NAMALWA (cell line): ENCODE measurements at regions not wholly inside any gene's neighbourhood (a gene's known extent, or its start where the extent isn't known, plus 50 kb on each side); places are given as distances from the start of the nearest gene placed in this dataset.

Source experiments
- DNase-seq: peaks from one replicate; pipeline ENCODE4 v3.0.0-alpha.2; 2015; ENCODE audit warnings: low spot score

DNA sequence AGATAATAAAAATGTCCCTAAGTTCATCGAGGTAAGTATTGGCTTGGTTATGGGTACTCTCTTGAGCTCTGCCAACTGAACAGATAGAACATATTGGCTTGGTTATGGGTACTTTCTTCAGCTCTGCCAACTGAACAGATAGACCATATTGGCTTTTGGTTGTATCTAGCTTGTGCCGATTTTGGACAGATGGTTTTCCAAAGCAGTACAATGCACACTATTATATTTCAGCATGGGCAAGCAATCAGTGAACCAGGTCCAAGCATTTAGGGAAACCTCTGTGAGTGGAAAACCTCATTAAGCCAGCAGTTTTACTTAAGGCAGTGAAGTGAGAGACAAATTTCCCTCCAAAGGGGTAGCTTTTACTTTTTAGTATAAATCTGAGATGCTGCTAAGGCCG is 1440.5 kb upstream of the SPRY2 start:
- no peak for DNase-seq

DNA sequence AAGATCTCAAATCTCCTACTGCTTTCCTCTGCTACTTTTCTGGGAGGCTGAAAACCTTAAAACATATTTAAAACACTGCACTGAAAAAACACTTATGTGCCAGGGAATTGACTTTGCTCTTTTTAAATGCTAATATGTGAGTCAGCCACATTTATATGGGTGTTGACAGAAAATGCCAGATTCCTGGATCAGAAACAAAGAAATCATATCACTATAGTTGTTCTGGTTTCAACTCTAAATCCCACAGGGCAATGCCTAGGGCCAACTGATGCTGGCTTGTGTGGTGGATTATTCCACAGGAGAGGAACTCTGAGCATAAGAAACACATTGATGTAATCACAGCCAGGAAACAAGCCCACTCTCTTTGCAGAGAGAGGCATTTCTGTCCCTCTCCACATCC is 1439.0 kb upstream of the SPRY2 start:
- DNase-seq: no peak

DNA sequence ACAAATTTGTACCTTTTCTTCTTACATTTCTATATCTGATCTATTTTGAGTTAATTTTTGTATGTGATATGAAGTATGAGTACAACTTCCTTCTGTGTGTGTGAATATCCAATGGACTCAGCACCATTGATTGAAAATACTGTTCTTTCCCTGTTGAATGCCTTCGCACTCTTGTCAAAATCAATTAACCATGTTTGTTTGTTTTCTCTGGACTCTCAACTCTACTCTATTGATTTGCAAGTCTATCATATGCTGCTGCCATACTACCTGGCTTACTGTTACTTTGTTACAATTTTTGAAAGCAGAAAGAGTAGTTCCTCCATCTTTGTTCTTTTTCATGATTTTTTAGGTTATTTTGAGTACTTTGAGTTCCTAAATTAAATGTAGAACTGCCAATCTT is 1437.4 kb upstream of the SPRY2 start:
- DNase-seq: no peak

DNA sequence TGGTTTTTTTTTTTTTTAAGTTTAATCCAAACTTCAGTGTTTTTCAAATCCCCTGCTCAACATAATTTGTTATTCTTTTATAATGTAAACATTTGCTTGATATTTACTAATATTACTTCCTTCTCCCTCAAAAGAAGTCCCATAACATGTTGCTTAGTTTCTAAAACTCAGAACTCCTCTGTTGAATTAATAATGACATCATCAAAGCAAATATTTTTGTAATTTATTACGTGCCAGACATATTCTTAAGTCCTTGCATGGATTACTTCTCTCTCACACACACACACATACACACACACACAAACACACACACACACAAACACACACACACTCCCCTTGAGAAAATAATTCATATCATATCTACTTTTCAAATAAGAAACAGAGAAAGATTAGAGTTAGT is 1432.3 kb upstream of the SPRY2 start:
- no peak for DNase-seq

DNA sequence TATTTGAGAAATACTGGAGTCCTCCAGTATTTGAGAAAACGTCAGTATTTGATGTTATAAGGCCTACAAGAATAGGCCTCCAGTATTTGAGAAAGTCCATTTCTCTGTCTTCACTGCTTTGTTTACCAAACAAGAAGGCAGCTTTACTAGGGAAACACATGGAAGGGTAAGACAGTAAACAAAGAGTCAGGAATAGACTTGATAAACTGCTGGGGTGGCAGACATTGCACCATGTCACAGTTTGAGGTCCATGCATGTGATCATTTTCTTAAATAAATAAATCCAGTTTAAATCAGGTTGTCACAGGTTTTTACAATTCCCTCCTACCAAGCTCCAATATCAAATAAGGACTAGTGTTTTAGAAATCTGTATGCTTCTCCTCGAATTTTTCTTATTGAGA is 1431.0 kb upstream of the SPRY2 start:
- DNase-seq: no peak

DNA sequence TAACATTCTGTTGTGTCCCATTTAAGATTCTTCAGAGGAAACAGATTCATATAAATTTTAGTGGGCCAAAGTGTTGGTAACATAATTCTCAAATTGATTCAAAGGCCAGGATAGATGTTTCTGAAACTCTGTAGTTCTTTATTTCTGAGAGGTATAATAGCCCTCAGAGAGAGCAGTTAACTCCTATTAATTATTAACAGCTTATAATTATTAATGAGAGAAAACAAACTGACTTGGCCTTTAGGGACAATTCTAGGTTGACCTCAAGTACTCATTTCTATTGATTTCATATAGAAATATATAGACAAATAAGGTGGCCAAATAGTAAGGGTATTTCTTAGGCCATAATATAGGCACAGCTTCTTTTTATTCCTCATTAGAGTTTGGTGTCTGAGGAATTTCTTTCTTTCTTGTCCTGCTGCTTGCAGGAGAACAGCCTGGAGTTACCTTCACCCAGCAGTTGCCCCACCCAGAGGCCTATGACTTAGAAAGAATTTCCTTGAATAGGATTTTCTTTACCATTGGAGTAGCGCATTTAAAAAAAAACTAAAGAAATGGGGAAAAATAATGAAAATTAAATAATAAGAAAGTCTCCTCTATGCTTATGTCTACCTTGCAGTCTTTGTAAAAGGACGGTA is 1430.1 kb upstream of the SPRY2 start:
- no peak for DNase-seq

DNA sequence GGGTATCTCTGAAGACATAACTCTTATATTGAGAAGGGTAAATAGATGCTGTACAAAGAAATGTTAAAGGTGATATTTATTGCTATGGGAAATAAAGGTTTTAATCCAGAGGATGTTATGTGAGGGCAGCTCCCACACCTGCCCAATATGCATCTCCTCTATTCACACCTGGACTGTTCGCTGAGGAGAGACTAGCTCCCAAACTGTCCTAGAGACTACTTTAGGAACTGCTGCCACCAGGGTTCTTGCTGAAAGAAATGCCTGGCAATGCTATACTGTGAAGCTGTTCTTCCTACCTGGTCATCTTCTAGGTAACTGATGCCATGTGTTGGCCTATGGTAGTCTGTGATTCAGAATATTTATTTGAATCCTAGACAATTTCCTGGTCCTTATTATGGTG is 1421.5 kb upstream of the SPRY2 start:
- no peak for DNase-seq

DNA sequence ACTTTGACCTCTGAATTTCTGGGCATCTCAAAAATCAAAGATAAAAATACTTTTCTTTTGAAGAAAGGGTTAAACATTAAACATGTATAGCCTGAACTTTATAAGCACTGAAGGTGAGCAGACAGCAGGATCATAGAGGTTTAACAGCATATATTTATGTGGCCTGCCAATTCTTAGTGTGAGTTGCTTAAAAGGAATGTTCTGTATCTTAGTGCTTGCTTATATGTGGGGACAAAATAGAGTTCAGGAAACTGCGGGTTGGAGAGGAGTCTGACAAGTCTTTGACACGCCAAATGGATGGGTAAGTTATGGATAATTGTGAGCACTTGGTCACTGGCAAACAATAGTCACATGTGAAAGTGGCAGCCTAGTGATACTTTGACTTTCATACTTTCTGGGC is 1419.4 kb upstream of the SPRY2 start:
- DNase-seq: no peak

DNA sequence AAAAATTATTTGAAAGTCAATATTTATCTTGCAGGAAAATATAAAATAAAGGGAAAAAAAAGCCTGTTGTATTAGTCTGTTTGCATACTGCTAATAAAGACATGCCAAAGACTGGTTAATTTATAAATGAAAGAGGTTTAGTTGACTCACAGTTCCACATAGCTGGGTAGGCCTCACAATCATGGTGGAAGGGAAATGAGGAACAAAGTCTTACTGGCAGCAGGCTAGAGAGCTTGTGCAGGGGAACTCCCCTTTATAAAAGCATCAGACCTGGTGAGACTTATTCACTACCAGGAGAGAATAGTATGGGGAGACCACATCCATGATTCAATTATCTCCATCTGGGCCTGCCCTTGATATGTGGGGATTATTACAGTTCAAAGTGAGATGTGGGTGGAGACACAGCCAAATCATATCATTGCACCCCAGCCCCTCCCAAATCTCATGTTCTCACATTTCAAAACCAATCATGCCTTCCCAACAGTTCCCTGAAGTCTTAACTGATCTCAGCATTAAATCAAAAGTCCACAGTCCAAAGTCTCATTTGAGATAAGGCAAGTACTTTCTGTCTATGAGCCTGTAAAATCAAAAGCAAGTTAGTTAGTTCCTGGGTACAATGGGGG is 1416.5 kb upstream of the SPRY2 start:
- DNase-seq: no peak

DNA sequence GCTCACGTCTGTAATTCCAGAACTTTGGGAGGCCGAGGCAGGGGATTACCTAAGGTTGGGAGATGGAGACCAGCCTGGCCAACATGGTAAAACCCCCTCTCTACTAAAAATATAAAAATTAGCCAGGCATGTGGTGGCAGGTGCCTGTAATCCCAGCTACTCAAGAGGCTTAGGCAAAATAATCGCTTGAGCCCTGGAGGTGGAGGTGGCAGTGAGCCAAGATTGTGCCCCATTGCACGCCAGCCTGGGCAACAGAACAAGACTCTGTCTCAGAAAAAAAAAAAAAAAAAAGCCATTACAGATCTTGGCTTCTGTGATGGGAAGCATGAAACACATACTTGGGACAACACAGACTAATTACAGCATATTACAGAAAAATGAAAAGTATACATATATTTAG is 1404.5 kb upstream of the SPRY2 start:
- no peak for DNase-seq

DNA sequence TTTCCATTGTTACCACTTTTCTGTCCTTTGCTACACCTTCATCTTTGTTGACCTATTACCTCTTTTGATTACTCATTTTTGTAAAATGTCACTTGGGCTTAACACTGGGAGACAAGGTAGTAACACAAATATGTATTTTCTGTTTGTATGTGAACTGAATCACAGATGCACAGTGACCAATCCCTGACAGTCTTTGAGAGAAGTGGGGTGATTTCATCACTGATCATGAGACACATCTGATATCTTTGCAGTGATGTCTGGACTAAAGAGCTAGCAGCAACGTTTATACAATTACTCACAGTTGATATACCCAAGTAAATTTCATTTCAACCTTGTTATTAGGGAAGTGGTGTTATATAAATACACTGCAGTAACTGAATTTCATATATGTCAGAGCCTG is 1397.4 kb upstream of the SPRY2 start:
- DNase-seq: no peak

DNA sequence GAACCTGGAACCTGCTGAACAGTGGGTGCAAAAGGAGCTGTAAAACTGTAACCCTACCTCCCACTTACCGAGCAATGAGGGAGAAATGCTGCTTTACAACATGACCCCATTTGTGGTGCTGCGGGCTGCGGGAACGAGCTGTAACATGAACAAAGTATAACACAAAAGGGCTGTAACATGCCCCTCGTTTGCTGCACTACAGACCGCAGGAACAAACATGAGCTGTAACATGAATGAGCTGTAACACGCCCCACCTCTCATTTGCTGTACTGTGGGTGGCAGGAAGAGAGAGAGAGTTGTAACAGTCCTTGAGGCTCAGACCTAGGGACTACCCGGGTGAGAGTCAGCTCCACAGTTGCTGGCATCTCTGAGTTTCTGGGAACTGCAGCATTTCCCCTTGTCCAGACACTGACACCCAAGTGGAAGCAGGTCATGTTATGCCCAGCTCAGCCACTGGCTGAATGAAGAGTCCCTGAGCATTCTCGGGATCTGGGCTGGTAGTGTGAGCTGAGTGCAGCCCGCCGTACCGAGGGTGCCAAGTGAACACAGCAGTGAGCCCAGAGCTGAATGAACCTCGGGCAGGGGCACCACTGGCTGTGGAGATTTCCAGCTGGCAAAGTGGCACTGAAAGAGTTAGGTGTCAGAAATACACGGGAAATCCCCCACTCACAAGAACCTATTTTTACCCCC is 1385.3 kb upstream of the SPRY2 start:
- no peak for DNase-seq

DNA sequence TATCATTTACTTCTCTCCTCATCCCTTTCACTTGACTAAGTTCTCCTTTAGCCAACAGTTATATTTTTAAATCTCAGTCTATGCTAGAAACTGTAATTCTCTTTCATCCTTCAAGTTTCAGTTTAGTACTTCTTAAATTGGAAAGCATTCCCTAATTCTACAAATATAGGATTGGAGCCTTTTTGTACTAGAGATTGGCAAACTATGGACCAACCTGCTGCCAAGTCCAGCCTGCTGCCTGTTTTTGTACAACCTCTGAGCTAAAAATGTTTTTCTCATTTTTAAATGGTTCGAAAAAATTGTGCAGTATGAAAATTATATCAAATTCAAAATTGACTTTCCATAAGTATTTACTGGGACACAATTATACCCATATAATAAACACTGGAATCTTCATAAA is 1381.5 kb upstream of the SPRY2 start:
- DNase-seq: no peak

DNA sequence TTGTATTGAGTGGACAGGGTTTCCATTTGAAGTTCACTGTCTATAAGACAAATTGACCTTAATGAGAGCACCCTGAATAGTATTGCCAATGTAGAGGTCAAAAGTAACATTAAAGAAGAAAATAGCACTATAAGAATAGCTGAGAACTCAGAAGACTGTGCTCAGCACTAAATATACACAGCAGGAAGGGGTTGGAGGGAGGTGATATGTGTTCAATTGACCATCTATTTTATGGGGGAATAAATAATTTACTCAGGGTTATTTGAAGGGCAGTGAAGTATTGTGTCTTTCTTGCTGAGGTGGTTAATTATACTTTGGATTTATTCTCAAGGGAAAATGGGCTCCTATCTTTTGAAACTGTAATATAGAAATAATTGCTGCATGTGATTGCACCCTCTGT is 1380.5 kb upstream of the SPRY2 start:
- no peak for DNase-seq

DNA sequence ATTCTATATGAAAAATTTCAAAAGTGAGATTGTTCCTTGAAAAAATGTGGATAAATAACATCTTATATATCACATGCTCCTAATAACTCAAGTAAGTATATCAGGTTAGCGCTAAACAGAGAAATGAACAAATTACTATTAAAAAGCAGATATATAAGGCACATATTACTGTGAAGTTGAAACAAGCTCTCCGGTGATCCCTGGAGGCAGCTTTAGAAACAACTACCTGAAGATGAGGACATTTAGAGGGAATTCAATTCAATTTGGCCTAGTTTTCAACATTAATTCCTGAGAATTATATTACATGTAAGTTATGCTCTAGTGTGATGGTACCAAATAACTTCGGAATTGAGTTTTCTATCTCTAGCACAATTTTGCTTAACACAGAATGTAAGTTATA is 1373.6 kb upstream of the SPRY2 start:
- DNase-seq: no peak

DNA sequence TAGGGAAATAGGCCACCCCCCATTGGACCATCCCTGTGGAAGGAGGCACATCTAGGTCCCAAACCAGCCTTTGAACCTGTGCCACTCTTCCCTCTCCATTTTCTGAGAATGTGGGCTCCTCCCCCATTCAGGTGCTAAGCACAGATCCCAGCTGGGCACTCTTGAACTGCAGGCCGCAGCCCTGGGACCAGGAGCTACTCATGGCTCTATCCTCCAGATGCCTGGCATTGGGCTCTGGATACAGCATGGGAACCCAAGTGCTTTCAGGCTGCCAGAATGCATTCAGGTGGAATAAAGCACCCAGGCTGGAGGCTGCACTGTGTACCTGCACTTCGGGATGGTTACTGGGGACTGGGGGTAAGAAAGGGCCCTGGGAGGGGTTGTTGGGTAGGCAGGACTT is 1372.3 kb upstream of the SPRY2 start:
- DNase-seq: no peak

DNA sequence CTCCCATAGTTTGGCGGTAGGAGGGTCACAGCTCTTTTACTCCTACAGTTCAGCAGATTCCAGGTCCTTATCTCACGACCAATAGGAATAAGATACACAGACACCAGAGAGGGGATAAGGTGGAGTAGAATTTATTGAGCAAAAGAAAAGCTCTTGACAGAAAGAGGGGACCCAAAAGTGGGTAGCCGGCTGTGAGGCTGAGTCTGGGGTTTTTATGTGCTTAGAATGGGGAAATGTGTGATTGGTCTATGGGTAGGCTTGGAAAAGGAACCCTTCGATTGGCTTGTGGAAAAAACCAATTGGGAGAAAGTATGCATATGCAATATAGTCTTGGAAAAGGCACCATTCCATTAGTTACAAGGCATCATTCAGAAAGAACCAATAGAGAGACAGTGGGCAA is 1356.9 kb upstream of the SPRY2 start:
- DNase-seq: no peak

DNA sequence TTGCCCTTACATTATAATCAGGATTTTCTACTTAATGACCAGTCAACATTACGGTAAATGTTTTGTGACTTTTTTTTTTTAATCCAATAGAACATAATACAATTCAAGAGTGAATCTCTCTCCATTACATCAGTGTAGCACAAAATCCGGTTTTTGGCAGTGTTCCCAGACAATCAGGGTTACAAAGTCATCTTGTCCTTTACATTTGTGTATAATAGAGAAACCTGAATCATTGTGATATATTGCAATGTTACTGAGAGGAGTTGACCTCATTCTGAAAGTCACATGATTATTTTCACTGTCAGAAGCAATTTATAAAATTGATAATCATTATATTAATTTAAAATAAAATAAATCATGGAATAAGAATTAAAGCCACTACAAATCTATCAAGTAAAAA is 1346.0 kb upstream of the SPRY2 start:
- no peak for DNase-seq

DNA sequence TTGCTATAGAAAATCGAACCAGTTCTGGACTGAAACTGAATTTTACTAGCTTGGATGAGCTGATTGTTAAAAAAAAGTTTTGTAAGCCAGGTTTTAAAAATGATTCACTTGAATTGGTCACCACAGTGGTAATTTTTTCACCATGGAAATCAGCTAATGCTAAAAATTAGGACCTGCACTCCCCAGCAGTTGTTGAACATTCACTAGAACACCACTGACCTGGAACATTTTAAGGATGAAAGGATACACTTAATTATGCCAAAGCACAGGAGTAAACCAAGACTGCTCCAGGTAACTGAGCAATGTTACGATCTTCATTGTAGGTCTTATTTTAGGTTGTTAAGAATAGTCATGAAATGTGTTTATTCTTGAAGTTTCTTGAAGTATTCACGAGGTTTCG is 1342.6 kb upstream of the SPRY2 start:
- no peak for DNase-seq

DNA sequence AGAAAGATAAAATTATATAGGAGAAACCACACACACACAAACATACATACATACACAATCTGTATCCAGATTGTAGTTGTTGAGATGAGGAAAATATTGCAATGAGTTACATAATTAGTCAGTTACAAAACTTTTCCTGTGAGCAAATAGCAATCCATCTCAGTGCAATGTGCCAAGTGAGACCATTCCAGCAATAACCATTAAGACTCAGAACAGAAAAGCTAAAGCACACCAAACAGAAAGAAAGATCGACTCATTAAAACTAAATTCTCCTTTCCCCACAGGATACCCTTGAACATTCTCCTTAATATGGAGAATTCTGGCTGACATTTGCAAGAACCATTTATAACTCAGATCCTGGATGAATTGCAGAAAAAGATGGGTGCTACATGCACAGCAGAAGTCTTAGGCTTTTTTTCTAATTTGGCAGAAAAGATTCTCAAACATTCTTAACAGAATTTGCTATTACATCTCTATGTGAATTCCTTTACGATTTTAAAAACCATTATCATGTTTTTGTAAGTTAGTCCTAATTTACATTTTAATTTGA is 1341.2 kb upstream of the SPRY2 start:
- no peak for DNase-seq

DNA sequence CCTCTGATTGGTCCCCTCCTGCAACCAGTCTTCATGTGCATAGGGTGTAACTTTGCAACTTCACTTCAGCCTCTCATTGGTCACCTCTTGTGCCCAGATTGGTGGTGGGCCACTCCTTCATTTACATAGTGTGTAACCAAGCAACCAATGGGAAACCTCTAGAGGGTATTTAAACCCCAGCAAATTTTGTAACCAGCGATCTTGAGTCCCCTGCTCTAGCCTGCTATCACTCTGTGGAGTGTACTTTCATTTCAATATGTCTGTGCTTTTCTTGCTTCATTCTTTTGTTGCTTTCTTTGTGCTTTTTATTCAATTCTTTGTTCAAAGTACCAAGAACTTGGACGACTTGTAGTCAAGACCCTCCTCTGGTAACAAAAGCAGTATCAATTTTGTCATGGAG is 1336.9 kb upstream of the SPRY2 start:
- DNase-seq: no peak

DNA sequence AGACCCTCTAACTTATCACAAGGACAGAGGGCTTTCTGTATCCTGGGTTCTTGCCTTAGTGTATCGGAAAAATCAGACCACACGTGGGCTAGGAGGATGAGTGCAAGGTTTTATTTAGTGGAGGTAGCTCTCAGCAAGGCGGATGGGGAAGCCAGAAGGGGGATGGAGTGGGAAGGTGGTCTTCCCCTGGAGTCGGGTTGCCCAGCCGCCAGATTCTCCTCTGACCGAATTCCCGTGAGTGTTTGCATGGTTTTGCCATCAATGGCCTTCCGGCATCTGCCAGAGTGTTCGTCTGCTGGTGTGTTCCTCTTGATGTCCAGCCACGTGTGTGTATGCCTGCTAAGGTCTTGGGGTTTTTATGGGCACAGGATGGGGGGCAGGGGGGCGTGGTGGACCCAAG is 1335.1 kb upstream of the SPRY2 start:
- DNase-seq: no peak

DNA sequence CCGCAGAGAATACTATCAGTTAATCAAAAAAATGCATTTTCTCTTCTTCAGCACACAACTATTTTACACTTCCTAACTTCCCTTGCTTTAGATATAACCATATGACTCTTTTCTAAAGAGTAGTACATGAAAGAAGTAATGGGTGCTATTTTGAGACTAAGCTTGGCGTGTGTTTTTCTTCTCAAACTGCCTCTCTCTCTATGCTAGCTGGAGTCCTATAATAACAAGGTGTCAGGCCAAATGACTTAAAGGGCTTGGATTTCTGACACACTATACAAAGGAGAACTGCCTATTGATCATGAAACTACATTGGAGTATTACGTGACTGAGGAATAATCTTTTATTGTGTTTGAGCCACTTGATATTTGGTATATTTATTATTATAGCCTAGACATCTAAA is 1330.1 kb upstream of the SPRY2 start:
- no peak for DNase-seq

DNA sequence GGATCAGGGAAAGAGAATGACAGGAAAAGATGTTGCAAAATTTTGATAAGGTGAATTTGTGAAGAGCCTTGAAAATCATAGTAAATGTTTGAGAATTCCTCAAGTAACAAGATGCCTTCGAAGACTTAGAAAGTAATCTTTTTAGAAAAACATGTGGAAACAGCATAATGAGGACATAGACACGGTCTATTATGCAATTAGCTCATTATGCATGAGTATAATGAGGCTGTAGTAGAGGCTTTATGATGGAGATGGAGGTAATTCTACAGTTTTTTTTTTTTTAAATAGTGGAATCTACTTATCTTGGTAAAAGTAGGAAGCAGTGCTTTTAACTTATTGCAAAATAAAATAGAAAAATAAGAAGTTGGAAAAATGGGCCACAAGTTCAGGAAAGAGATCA is 1329.1 kb upstream of the SPRY2 start:
- DNase-seq: no peak
